ENCODE measurements at regions not wholly inside any gene's neighbourhood (a gene's known extent, or its start where the extent isn't known, plus 50 kb on each side); places are given as distances from the start of the nearest gene placed in this dataset.
"Not testable (repeated sequence)": the region's sequence is repeated elsewhere in the genome, so short reads cannot be mapped to it uniquely, and the experiment has no call there.

DNA sequence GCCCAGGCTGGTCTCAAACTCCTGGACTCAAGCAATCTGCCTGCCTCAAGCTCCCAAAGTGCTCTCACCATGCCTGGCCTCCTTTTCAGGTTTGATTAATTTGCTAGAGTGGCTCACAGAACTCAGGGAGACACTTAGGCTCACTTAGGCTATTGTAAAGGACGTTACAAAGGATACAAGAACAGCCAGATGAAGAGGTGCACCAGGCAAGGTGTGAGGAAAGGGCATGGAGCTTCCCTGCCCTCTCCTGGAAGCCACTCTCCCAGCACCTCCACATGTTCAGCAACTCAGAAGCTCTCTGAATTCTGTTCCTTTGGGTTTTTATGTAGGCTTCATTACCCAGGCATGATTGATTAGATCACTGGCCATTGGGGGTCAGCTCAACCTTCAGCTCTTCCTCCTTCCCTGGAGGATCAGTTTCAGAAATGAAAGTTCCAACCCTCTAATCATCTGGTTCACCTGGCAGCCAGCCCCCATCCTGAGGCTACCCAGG lies 78.7 kb upstream of the RGPD5 start:
- DNase-seq (ENCODE audit: low read depth, low spot score) = no peak
- TF ChIP-seq SUZ12 (IDR thresholded peaks at IDR 0.05; ENCODE audit: extremely low read depth, insufficient read depth, insufficient read length) (no peak), YY1 (IDR thresholded peaks at IDR 0.05; ENCODE audit: insufficient read depth, insufficient read length) (no peak), ZNF274 (IDR thresholded peaks at IDR 0.05; ENCODE audit: low read depth, low read length) (no peak)

GRCh38 chr2:109716596-109716995 lies 77.5 kb upstream of the RGPD5 start:
- H3K9ac ChIP-seq (ENCODE audit: insufficient read length, low read depth); DNase-seq (ENCODE audit: low read depth, low spot score); H3K4me3 ChIP-seq (ENCODE audit: insufficient read length, low read depth); H3K9me3 ChIP-seq (ENCODE audit: insufficient read depth, low read length); H3K4me1 ChIP-seq (ENCODE audit: insufficient read depth, insufficient read length); H3K36me3 ChIP-seq (ENCODE audit: insufficient read depth, insufficient read length, low read length); H3K27me3 ChIP-seq (ENCODE audit: insufficient read depth, insufficient read length): not testable (repeated sequence)

More for the DNA sequence above, 78.7 kb upstream of the RGPD5 start:
- Histone ChIP-seq H3K9ac (ENCODE audit: insufficient read length, low read depth) (no peak overlapping the region), H3K4me1 (ENCODE audit: insufficient read depth, insufficient read length) (no peaks in the 10 kb centered on the region), H3K36me3 (ENCODE audit: insufficient read depth, insufficient read length, low read length) (no peaks in the 10 kb centered on the region), H3K27me3 (ENCODE audit: insufficient read depth, insufficient read length) (no peaks in the 10 kb centered on the region), H3K4me3 (ENCODE audit: insufficient read length, low read depth) (no peak overlapping the region), H3K9me3 (ENCODE audit: insufficient read depth, low read length) (no peaks in the 10 kb centered on the region)

- no peaks in the 10 kb centered on the region for H3K4me1 ChIP-seq (ENCODE audit: insufficient read depth, insufficient read length)
- H3K36me3 ChIP-seq (ENCODE audit: insufficient read depth, insufficient read length, low read length) = no peaks in the 10 kb centered on the region
- TF ChIP-seq YY1 (IDR thresholded peaks at IDR 0.05; ENCODE audit: insufficient read depth, insufficient read length) (no peak), ZNF274 (IDR thresholded peaks at IDR 0.05; ENCODE audit: low read depth, low read length) (no peak)
- H3K27me3 ChIP-seq (ENCODE audit: insufficient read depth, insufficient read length) = no peaks in the 10 kb centered on the region
- H3K9ac ChIP-seq (ENCODE audit: insufficient read length, low read depth) = no peak overlapping the region
- no peaks in the 10 kb centered on the region for H3K9me3 ChIP-seq (ENCODE audit: insufficient read depth, low read length)
- no peak overlapping the region for H3K4me3 ChIP-seq (ENCODE audit: insufficient read length, low read depth)
- no peak for DNase-seq (ENCODE audit: low read depth, low spot score)
Measured at GRCh38 chr2:109718139-109718538, 76.0 kb upstream of the RGPD5 start.

DNA sequence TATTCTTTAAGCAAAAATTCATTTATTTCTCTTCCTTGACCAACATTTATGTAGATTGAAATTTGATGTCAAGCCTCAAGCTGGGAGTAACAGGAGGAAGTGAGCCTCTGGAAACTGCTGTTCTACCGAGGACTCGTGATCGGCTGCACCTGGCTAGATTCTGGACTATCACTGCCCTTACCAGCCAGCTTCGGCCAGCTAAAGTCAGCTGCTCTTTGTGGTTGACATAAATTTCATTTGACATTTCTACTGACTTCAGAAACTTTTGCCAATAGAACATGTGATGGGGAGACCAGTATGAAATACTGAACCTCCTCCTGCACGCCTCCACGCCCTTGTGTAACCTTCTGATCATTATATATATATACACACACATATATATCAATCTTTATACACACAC lies 74.2 kb upstream of the RGPD5 start:
- H3K36me3 ChIP-seq (ENCODE audit: insufficient read depth, insufficient read length, low read length) = no peaks in the 10 kb centered on the region
- H3K27me3 ChIP-seq (ENCODE audit: insufficient read depth, insufficient read length) = no peaks in the 10 kb centered on the region
- H3K9me3 ChIP-seq (ENCODE audit: insufficient read depth, low read length) = no peaks in the 10 kb centered on the region
- no peak for DNase-seq (ENCODE audit: low read depth, low spot score)
- H3K4me3 ChIP-seq (ENCODE audit: insufficient read length, low read depth) = no peak overlapping the region
- TF ChIP-seq SUZ12 (IDR thresholded peaks at IDR 0.05; ENCODE audit: extremely low read depth, insufficient read depth, insufficient read length) = no peak
- no peak for TF ChIP-seq YY1 (IDR thresholded peaks at IDR 0.05; ENCODE audit: insufficient read depth, insufficient read length)
- no peak for TF ChIP-seq ZNF274 (IDR thresholded peaks at IDR 0.05; ENCODE audit: low read depth, low read length)
- H3K4me1 ChIP-seq (ENCODE audit: insufficient read depth, insufficient read length) = no peaks in the 10 kb centered on the region
- no peak overlapping the region for H3K9ac ChIP-seq (ENCODE audit: insufficient read length, low read depth)

DNA sequence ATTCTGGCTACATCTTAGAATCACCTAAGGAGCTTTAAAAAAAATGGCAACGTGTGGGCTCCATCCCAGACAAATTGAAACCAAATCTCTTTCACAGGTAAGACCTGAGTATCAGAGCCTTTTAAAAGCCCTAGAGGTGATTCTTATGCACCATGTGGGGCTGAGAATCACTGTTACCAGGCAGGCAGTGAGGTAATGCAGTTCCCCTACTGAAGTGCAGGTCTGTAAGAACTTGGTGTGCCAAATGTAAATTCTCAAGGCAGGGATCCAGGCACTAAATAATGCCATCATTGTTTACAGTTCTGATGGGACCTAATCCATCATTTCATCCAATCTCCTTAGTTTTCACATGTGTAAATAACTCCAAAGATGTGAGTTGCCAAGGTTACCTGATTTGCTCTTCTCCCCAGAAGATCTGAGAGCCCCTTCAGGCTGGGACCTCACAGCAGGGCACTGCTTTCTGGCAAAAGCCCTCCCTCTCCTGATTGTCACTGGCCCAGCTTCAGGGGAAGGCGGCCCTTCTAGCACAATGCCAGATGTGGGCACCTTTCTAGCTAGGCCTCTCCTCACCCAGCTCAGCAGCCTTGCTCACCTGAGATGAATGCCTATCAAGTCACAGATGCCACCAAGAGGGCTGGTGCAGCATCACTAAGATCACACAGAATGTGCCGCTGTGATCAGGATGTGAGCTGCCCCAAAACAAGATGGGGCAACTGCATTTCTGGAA lies 73.6 kb upstream of the RGPD5 start:
- no peak for DNase-seq (ENCODE audit: low read depth, low spot score)
- no peaks in the 10 kb centered on the region for H3K36me3 ChIP-seq (ENCODE audit: insufficient read depth, insufficient read length, low read length)
- H3K9ac ChIP-seq (ENCODE audit: insufficient read length, low read depth) = no peak overlapping the region
- H3K4me3 ChIP-seq (ENCODE audit: insufficient read length, low read depth) = no peak overlapping the region
- no peaks in the 10 kb centered on the region for H3K4me1 ChIP-seq (ENCODE audit: insufficient read depth, insufficient read length)
- no peaks in the 10 kb centered on the region for H3K9me3 ChIP-seq (ENCODE audit: insufficient read depth, low read length)
- H3K27me3 ChIP-seq (ENCODE audit: insufficient read depth, insufficient read length) = no peaks in the 10 kb centered on the region
- TF ChIP-seq SUZ12 (IDR thresholded peaks at IDR 0.05; ENCODE audit: extremely low read depth, insufficient read depth, insufficient read length) (no peak), ZNF274 (IDR thresholded peaks at IDR 0.05; ENCODE audit: low read depth, low read length) (no peak), YY1 (IDR thresholded peaks at IDR 0.05; ENCODE audit: insufficient read depth, insufficient read length) (no peak)

GRCh38 chr2:109721135-109721534 lies 73.0 kb upstream of the RGPD5 start:
- no peaks in the 10 kb centered on the region for H3K27me3 ChIP-seq (ENCODE audit: insufficient read depth, insufficient read length)

GRCh38 chr2:109721626-109722025 lies 72.5 kb upstream of the RGPD5 start:
- Histone ChIP-seq H3K9me3 (ENCODE audit: insufficient read depth, low read length) (no peaks in the 10 kb centered on the region), H3K4me3 (ENCODE audit: insufficient read length, low read depth) (no peak overlapping the region), H3K36me3 (ENCODE audit: insufficient read depth, insufficient read length, low read length) (no peaks in the 10 kb centered on the region), H3K9ac (ENCODE audit: insufficient read length, low read depth) (no peak overlapping the region), H3K4me1 (ENCODE audit: insufficient read depth, insufficient read length) (no peaks in the 10 kb centered on the region), H3K27me3 (ENCODE audit: insufficient read depth, insufficient read length) (no peaks in the 10 kb centered on the region)
- no peak for TF ChIP-seq YY1 (IDR thresholded peaks at IDR 0.05; ENCODE audit: insufficient read depth, insufficient read length)
- TF ChIP-seq ZNF274 (IDR thresholded peaks at IDR 0.05; ENCODE audit: low read depth, low read length) = no peak
- no peak for TF ChIP-seq SUZ12 (IDR thresholded peaks at IDR 0.05; ENCODE audit: extremely low read depth, insufficient read depth, insufficient read length)
- DNase-seq (ENCODE audit: low read depth, low spot score) = no peak

More at GRCh38 chr2:109721135-109721534, 73.0 kb upstream of the RGPD5 start:
- Histone ChIP-seq H3K4me3 (ENCODE audit: insufficient read length, low read depth) (no peak overlapping the region), H3K9me3 (ENCODE audit: insufficient read depth, low read length) (no peaks in the 10 kb centered on the region), H3K9ac (ENCODE audit: insufficient read length, low read depth) (no peak overlapping the region), H3K4me1 (ENCODE audit: insufficient read depth, insufficient read length) (no peaks in the 10 kb centered on the region), H3K36me3 (ENCODE audit: insufficient read depth, insufficient read length, low read length) (no peaks in the 10 kb centered on the region)
- DNase-seq (ENCODE audit: low read depth, low spot score) = no peak
- TF ChIP-seq YY1 (IDR thresholded peaks at IDR 0.05; ENCODE audit: insufficient read depth, insufficient read length) (no peak), SUZ12 (IDR thresholded peaks at IDR 0.05; ENCODE audit: extremely low read depth, insufficient read depth, insufficient read length) (no peak), ZNF274 (IDR thresholded peaks at IDR 0.05; ENCODE audit: low read depth, low read length) (no peak)
